HG03460 (cell line): ENCODE measurements at regions not wholly inside any gene's neighbourhood (a gene's known extent, or its start where the extent isn't known, plus 50 kb on each side); places are given as distances from the start of the nearest gene placed in this dataset.

Experiments
- ATAC-seq: cut with Tn5 transposase; IDR thresholded peaks from one replicate; pipeline ENCODE4 v1.9.1; 2021; ENCODE audit not compliant: unreplicated experiment

- ATAC-seq: no peak
Measured at GRCh38 chr10:61548364-61548763, 95.2 kb upstream of the TMEM26 start.

- ATAC-seq: no peak
Measured at GRCh38 chr10:61547297-61547696, 94.1 kb upstream of the TMEM26 start.

GRCh38 chr10:61545170-61545569 lies 92.0 kb upstream of the TMEM26 start:
- ATAC-seq: no peak

- ATAC-seq: no peak
Measured at GRCh38 chr10:61543831-61544230, 90.7 kb upstream of the TMEM26 start.

- ATAC-seq: no peak
Measured at GRCh38 chr10:61542596-61542995, 89.4 kb upstream of the TMEM26 start.

GRCh38 chr10:61541960-61542359 lies 88.8 kb upstream of the TMEM26 start:
- ATAC-seq: peak; percentile 63

GRCh38 chr10:61539876-61540275 lies 86.7 kb upstream of the TMEM26 start:
- ATAC-seq: no peak

GRCh38 chr10:61529208-61529607 lies 76.0 kb upstream of the TMEM26 start:
- ATAC-seq: no peak

GRCh38 chr10:61503051-61503450 lies 49.9 kb upstream of the TMEM26 start:
- ATAC-seq: no peak
